ENCODE measurements at regions not wholly inside any gene's neighbourhood (a gene's known extent, or its start where the extent isn't known, plus 50 kb on each side); places are given as distances from the start of the nearest gene placed in this dataset.
"Not testable (repeated sequence)": the region's sequence is repeated elsewhere in the genome, so short reads cannot be mapped to it uniquely, and the experiment has no call there.

- TF ChIP-seq CTCF (IDR thresholded peaks at IDR 0.05; ENCODE audit: low read depth, low read length) = no peak
- CTCF ChIA-PET = no interaction called here
- H3K27me3 ChIP-seq (ENCODE audit: control insufficient read depth, insufficient read depth, low read length) = no peaks in the 10 kb centered on the region
- no peaks in the 10 kb centered on the region for H3K9me3 ChIP-seq (ENCODE audit: control insufficient read depth, insufficient read depth, low read length)
- H3K27ac ChIP-seq (ENCODE audit: low read depth, low read length) = no peak overlapping the region
- POLR2A ChIA-PET = no interaction called here
- DNase-seq (ENCODE audit: low read depth, low spot score) = no peak
- no peak overlapping the region for H3K4me3 ChIP-seq (ENCODE audit: low read depth, low read length)
These were observed 133.8 kb upstream of the UBQLN2 start for GRCh38 chrX:56429581-56429980.

GRCh38 chrX:56451981-56452380, 111.4 kb upstream of the UBQLN2 start:
- DNase-seq (ENCODE audit: low read depth, low spot score); H3K27me3 ChIP-seq (ENCODE audit: control insufficient read depth, insufficient read depth, low read length); CTCF ChIA-PET; POLR2A ChIA-PET; H3K9me3 ChIP-seq (ENCODE audit: control insufficient read depth, insufficient read depth, low read length); H3K4me3 ChIP-seq (ENCODE audit: low read depth, low read length); H3K27ac ChIP-seq (ENCODE audit: low read depth, low read length): not testable (repeated sequence)

- POLR2A ChIA-PET = no interaction called here
- CTCF ChIA-PET = no interaction called here
- no peaks in the 10 kb centered on the region for H3K9me3 ChIP-seq (ENCODE audit: control insufficient read depth, insufficient read depth, low read length)
- H3K27ac ChIP-seq (ENCODE audit: low read depth, low read length) = no peak overlapping the region
- no peaks in the 10 kb centered on the region for H3K27me3 ChIP-seq (ENCODE audit: control insufficient read depth, insufficient read depth, low read length)
- no peak overlapping the region for H3K4me3 ChIP-seq (ENCODE audit: low read depth, low read length)
- no peak for DNase-seq (ENCODE audit: low read depth, low spot score)
- TF ChIP-seq CTCF (IDR thresholded peaks at IDR 0.05; ENCODE audit: low read depth, low read length) = no peak
These were observed 101.0 kb upstream of the UBQLN2 start for GRCh38 chrX:56462389-56462788.

- ChIA-PET CTCF (no interaction called here), POLR2A (no interaction called here)
- Histone ChIP-seq H3K27ac (ENCODE audit: low read depth, low read length) (no peak overlapping the region), H3K9me3 (ENCODE audit: control insufficient read depth, insufficient read depth, low read length) (no peaks in the 10 kb centered on the region), H3K4me3 (ENCODE audit: low read depth, low read length) (no peak overlapping the region), H3K27me3 (ENCODE audit: control insufficient read depth, insufficient read depth, low read length) (no peaks in the 10 kb centered on the region)
- TF ChIP-seq CTCF (IDR thresholded peaks at IDR 0.05; ENCODE audit: low read depth, low read length) = no peak
- no peak for DNase-seq (ENCODE audit: low read depth, low spot score)
These were observed 95.0 kb upstream of the UBQLN2 start for GRCh38 chrX:56468441-56468840.

- POLR2A ChIA-PET; H3K4me3 ChIP-seq (ENCODE audit: low read depth, low read length); H3K9me3 ChIP-seq (ENCODE audit: control insufficient read depth, insufficient read depth, low read length); H3K27ac ChIP-seq (ENCODE audit: low read depth, low read length); H3K27me3 ChIP-seq (ENCODE audit: control insufficient read depth, insufficient read depth, low read length); DNase-seq (ENCODE audit: low read depth, low spot score): not testable (repeated sequence)
- CTCF ChIA-PET = interaction anchor here (0.6 kb wide), 1 partner anchor 232 kb away, joined by 3 read pairs; no protein-coding TSS in a partner anchor
These were observed 68.5 kb upstream of the UBQLN2 start for GRCh38 chrX:56494923-56495322.

- POLR2A ChIA-PET = no interaction called here
- no peak for TF ChIP-seq CTCF (IDR thresholded peaks at IDR 0.05; ENCODE audit: low read depth, low read length)
- Histone ChIP-seq H3K27me3 (ENCODE audit: control insufficient read depth, insufficient read depth, low read length) (no peaks in the 10 kb centered on the region), H3K27ac (ENCODE audit: low read depth, low read length) (no peak overlapping the region), H3K9me3 (ENCODE audit: control insufficient read depth, insufficient read depth, low read length) (no peaks in the 10 kb centered on the region), H3K4me3 (ENCODE audit: low read depth, low read length) (no peak overlapping the region)
- no peak for DNase-seq (ENCODE audit: low read depth, low spot score)
- CTCF ChIA-PET = no interaction called here
These were observed 64.7 kb upstream of the UBQLN2 start for GRCh38 chrX:56498756-56499155.

All from AG04450 (cell line).